ENCODE measurements at regions not wholly inside any gene's neighbourhood (a gene's known extent, or its start where the extent isn't known, plus 50 kb on each side); places are given as distances from the start of the nearest gene placed in this dataset.

GRCh38 chr1:14061204-14061603, 361.2 kb downstream of the PRDM2 start:
- TF ChIP-seq, protein P1, sequence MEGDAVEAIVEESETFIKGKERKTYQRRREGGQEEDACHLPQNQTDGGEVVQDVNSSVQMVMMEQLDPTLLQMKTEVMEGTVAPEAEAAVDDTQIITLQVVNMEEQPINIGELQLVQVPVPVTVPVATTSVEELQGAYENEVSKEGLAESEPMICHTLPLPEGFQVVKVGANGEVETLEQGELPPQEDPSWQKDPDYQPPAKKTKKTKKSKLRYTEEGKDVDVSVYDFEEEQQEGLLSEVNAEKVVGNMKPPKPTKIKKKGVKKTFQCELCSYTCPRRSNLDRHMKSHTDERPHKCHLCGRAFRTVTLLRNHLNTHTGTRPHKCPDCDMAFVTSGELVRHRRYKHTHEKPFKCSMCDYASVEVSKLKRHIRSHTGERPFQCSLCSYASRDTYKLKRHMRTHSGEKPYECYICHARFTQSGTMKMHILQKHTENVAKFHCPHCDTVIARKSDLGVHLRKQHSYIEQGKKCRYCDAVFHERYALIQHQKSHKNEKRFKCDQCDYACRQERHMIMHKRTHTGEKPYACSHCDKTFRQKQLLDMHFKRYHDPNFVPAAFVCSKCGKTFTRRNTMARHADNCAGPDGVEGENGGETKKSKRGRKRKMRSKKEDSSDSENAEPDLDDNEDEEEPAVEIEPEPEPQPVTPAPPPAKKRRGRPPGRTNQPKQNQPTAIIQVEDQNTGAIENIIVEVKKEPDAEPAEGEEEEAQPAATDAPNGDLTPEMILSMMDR (conservative IDR thresholded peaks at IDR 0.05) = no peak
- no peak overlapping the region for H3K27ac ChIP-seq

GRCh38 chr1:14061722-14062121, 361.7 kb downstream of the PRDM2 start:
- TF ChIP-seq, protein P1 (conservative IDR thresholded peaks at IDR 0.05) = no peak
- no peak overlapping the region for H3K27ac ChIP-seq

DNA sequence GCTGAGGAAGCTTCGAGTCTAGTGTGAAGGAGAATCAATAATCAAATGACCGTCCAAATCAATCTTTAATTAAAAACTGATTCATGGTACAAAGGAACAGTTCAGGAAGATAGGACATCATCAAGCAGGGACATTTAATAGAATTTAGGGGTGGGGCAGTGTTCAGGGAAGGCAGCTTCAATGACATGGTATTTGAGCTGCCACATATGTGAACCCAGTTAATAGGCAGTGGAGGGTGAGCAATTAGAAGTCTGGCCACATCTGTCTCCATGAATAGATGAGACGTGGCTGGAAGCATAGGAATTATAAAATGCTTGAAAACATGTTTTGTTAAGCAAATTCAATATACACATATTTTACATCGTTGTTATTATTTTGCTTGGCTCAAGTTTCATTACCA, 362.7 kb downstream of the PRDM2 start:
- no peak overlapping the region for H3K27ac ChIP-seq
- TF ChIP-seq, protein P1 (conservative IDR thresholded peaks at IDR 0.05) = no peak

DNA sequence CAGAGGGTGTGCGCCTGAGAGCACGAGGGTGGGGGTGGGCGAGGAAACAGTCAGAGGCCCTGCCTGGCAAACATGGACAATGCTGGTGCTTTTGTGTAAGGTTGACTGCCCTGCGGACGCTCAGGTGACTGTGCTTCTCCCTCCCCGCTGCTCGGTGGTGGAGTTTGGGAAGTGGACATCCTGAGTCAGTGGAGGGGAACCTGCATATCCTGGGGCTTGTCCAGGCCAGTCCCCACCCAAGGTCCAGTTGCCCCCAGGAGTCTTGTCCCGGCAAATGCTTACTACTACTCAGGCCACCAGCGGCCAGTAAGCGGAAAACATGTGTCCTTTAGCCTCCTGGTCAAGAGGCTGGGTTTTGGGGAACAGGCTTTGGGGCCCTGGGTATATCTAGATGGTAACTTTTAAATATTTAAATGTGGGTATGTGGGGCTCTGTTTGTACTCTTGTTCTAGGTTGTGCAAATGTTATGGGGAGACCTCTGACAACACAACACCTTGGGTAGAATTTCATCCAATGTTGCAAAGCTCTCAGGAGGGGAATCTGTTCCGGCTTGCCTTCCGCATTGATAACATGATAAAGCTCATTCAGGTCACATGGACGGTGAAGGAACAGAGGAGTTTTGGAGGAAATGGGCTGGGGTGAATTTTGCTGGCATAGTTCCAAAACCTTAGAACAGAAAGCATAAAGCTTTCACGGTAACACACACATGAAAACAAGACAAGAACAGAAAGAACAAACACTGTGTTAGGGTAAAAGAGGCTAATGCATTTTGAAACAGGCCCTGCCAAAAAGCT, 364.9 kb downstream of the PRDM2 start:
- TF ChIP-seq, protein P1 (conservative IDR thresholded peaks at IDR 0.05) = no peak

DNA sequence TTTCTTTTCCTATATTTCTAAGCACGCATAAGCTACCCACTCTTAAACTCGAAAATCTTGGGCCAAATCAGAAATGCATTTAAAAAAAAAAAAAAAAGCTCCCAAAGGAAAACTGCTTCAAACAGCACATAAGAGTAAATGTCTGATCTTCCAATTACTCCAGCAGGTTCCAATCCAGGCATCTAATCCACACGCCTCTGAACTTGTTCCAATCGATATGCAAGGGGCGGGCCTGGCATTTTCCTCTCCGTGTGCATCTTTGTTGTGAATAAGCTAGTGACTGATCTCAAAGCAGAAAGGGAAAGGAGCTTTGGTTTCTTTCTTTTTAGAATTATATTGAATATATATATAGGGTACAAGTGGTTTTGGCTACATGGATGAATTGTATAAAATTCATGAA, 365.5 kb downstream of the PRDM2 start:
- TF ChIP-seq, protein P1 (conservative IDR thresholded peaks at IDR 0.05) = no peak
- peak overlapping the region; percentile 42 for H3K27ac ChIP-seq

More for the DNA sequence above, 364.9 kb downstream of the PRDM2 start:
- peak overlapping the region; percentile 42 for H3K27ac ChIP-seq

DNA sequence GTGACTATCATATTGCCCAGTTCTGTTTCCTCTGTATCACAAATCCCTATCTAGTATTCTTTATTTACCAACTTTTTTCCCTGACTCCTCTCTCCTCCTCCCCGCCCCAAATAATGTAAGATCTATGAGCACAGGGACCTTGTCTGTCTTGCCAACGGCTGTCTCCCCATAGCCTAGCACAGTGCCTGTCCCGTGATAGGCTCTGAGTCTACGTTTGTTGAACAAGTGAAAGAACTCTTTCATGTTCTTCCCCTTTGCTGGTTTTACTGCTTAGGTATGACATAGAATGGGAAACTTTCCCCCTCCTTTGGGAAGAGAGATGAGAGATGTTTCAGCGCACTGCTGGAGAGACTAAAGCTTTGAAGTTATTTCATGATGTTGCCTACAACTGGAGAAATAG, 367.0 kb downstream of the PRDM2 start:
- TF ChIP-seq, protein P1 (conservative IDR thresholded peaks at IDR 0.05) = no peak
- H3K27ac ChIP-seq = no peak overlapping the region

- H3K27ac ChIP-seq = no peak overlapping the region
- TF ChIP-seq, protein P1 (conservative IDR thresholded peaks at IDR 0.05) = no peak
These were observed 367.7 kb downstream of the PRDM2 start for GRCh38 chr1:14067711-14068110.
